ENCODE measurements at regions not wholly inside any gene's neighbourhood (a gene's known extent, or its start where the extent isn't known, plus 50 kb on each side); places are given as distances from the start of the nearest gene placed in this dataset.

DNA sequence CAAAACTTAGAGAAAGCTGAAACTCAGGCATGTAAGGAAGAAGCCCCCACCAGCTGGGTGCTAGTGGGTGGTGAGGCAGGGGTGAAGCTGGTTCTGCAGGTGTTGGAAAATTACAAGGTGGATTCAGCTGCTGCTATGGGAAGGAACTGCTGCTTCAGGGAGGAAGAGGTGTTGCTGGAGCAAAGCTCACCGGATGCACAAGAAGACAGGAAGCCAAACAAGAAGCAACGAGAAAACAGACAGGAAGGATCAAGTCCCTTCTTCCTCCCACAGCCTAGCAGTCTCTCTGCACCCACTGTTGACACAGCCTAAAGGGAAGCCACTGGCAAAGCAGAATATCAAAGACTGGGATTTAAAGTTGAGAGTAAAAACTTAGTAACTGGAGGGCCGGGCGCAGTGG lies 100.2 kb upstream of the JADE1 start:
- Histone ChIP-seq H3K4me3 (ENCODE audit: insufficient read depth, low read length) (no peak overlapping the region), H3K9me3 (ENCODE audit: low read depth, low read length) (no peaks in the 10 kb centered on the region), H3K27ac (ENCODE audit: low read depth, low read length) (no peak overlapping the region), H3K4me2 (ENCODE audit: insufficient read depth, low read length) (no peak overlapping the region), H2AFZ (ENCODE audit: low read length) (peak overlapping the region; percentile 30), H3K27me3 (ENCODE audit: insufficient read depth, low read length) (no peaks in the 10 kb centered on the region), H3K4me1 (ENCODE audit: insufficient read depth, low read length) (peaks cover 8% of the 10 kb centered on the region), H4K20me1 (ENCODE audit: insufficient read depth, low read length) (no peaks in the 10 kb centered on the region), H3K36me3 (ENCODE audit: insufficient read depth, low read length) (no peaks in the 10 kb centered on the region), H3K79me2 (ENCODE audit: insufficient read depth, low read length) (no peaks in the 10 kb centered on the region)
- TF ChIP-seq, protein P1, sequence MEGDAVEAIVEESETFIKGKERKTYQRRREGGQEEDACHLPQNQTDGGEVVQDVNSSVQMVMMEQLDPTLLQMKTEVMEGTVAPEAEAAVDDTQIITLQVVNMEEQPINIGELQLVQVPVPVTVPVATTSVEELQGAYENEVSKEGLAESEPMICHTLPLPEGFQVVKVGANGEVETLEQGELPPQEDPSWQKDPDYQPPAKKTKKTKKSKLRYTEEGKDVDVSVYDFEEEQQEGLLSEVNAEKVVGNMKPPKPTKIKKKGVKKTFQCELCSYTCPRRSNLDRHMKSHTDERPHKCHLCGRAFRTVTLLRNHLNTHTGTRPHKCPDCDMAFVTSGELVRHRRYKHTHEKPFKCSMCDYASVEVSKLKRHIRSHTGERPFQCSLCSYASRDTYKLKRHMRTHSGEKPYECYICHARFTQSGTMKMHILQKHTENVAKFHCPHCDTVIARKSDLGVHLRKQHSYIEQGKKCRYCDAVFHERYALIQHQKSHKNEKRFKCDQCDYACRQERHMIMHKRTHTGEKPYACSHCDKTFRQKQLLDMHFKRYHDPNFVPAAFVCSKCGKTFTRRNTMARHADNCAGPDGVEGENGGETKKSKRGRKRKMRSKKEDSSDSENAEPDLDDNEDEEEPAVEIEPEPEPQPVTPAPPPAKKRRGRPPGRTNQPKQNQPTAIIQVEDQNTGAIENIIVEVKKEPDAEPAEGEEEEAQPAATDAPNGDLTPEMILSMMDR (IDR thresholded peaks at IDR 0.05; ENCODE audit: extremely low read depth, low read depth, low read length), result no peak
- no peak for DNase-seq (ENCODE audit: insufficient read length, low spot score, missing footprints)

DNA sequence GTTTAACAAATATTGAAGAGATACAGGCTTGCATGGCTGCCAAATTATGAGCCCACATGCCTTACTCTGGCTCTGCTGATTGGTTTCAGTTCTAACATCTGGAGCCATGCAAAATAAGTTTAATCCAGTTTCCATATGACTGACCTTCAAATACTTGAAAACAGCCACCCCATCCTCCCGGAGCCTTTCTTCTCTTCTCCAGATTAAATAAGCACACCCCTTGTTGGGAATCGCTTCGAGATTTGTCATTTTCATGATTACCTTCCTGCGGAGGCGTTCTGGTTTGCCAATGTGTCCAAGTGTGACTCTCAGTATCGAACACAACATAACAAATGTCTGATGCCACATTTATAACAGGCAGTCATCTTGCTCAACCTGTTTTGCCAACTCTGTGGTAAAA lies 101.6 kb upstream of the JADE1 start:
- Histone ChIP-seq H3K4me3 (ENCODE audit: insufficient read depth, low read length) (peak overlapping the region; percentile 37), H3K79me2 (ENCODE audit: insufficient read depth, low read length) (no peaks in the 10 kb centered on the region), H3K27ac (ENCODE audit: low read depth, low read length) (no peak overlapping the region), H3K4me2 (ENCODE audit: insufficient read depth, low read length) (peak overlapping the region; percentile 69), H3K4me1 (ENCODE audit: insufficient read depth, low read length) (peaks cover 8% of the 10 kb centered on the region), H3K9me3 (ENCODE audit: low read depth, low read length) (no peaks in the 10 kb centered on the region), H4K20me1 (ENCODE audit: insufficient read depth, low read length) (no peaks in the 10 kb centered on the region), H3K36me3 (ENCODE audit: insufficient read depth, low read length) (no peaks in the 10 kb centered on the region), H3K27me3 (ENCODE audit: insufficient read depth, low read length) (no peaks in the 10 kb centered on the region), H2AFZ (ENCODE audit: low read length) (peak overlapping the region; percentile 12)
- DNase-seq (ENCODE audit: insufficient read length, low spot score, missing footprints), result peak; percentile 86
- TF ChIP-seq, protein P1 (IDR thresholded peaks at IDR 0.05; ENCODE audit: extremely low read depth, low read depth, low read length), result no peak

DNA sequence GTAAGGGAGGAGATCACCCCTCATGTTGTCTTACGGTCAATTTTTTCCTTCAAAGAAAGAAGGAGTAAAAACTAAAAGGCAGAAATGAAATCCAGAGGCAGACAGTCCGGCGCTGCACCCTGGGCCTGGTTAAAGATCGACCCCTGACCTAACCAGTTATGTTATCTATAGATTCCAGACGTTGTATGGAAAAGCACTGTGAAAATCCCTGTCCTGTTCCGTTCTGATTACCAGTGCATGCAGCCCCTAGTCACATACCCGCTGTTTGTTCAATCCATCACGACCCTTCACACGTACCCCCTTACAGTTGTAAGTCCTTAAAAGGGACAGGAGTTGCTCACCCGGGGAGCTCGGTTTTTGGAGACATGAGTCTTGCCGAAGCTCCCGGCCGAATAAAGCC lies 105.6 kb upstream of the JADE1 start:
- no peak overlapping the region for H2AFZ ChIP-seq (ENCODE audit: low read length)
- no peaks in the 10 kb centered on the region for H3K36me3 ChIP-seq (ENCODE audit: insufficient read depth, low read length)
- no peak for DNase-seq (ENCODE audit: insufficient read length, low spot score, missing footprints)
- H3K4me2 ChIP-seq (ENCODE audit: insufficient read depth, low read length), result no peak overlapping the region
- no peaks in the 10 kb centered on the region for H4K20me1 ChIP-seq (ENCODE audit: insufficient read depth, low read length)
- H3K27ac ChIP-seq (ENCODE audit: low read depth, low read length), result no peak overlapping the region
- H3K9me3 ChIP-seq (ENCODE audit: low read depth, low read length), result no peaks in the 10 kb centered on the region
- peaks cover 11% of the 10 kb centered on the region for H3K4me1 ChIP-seq (ENCODE audit: insufficient read depth, low read length)
- H3K27me3 ChIP-seq (ENCODE audit: insufficient read depth, low read length), result no peaks in the 10 kb centered on the region
- TF ChIP-seq, protein P1 (IDR thresholded peaks at IDR 0.05; ENCODE audit: extremely low read depth, low read depth, low read length), result no peak
- no peaks in the 10 kb centered on the region for H3K79me2 ChIP-seq (ENCODE audit: insufficient read depth, low read length)
- no peak overlapping the region for H3K4me3 ChIP-seq (ENCODE audit: insufficient read depth, low read length)

DNA sequence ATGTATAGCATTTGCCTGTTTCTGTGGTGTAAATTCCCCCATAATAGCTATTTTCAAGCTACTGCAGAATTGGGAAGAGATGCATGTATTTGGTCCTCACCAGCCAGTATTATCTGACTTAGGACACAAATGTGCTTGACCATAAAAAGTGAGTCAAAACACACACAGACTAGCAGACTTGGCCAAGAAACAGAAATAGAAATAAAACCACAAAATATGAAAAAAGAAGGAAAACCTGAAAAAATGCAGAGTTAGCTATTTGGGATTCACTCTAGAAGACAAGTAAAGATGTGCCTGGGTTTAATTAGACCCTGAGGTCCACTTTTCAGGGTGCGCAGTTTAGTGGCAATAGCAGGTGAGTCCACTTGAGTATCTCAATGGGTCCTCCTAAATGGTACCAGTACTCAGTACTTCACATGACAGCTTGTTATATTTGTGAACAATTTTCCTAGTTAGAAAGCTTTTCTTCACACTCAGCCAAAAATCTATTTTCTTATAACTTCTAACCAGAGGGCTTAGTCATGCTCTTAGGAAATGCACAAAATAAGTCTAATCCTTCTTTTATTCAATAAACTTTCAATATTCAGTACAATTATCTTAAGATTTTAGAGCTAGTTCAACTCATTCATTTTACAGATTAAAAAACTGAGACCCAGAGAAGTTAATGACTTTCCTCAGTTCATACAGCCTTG lies 108.7 kb upstream of the JADE1 start:
- no peaks in the 10 kb centered on the region for H4K20me1 ChIP-seq (ENCODE audit: insufficient read depth, low read length)
- no peaks in the 10 kb centered on the region for H3K27me3 ChIP-seq (ENCODE audit: insufficient read depth, low read length)
- H2AFZ ChIP-seq (ENCODE audit: low read length), result no peak overlapping the region
- peak; percentile 83 for DNase-seq (ENCODE audit: insufficient read length, low spot score, missing footprints)
- H3K4me2 ChIP-seq (ENCODE audit: insufficient read depth, low read length), result no peak overlapping the region
- no peaks in the 10 kb centered on the region for H3K9me3 ChIP-seq (ENCODE audit: low read depth, low read length)
- no peak overlapping the region for H3K27ac ChIP-seq (ENCODE audit: low read depth, low read length)
- H3K36me3 ChIP-seq (ENCODE audit: insufficient read depth, low read length), result no peaks in the 10 kb centered on the region
- TF ChIP-seq, protein P1 (IDR thresholded peaks at IDR 0.05; ENCODE audit: extremely low read depth, low read depth, low read length), result no peak
- H3K79me2 ChIP-seq (ENCODE audit: insufficient read depth, low read length), result no peaks in the 10 kb centered on the region
- H3K4me1 ChIP-seq (ENCODE audit: insufficient read depth, low read length), result peaks cover 2% of the 10 kb centered on the region
- no peak overlapping the region for H3K4me3 ChIP-seq (ENCODE audit: insufficient read depth, low read length)
